Body of pancreas (tissue), 4 donors: ENCODE measurements at regions not wholly inside any gene's neighbourhood (a gene's known extent, or its start where the extent isn't known, plus 50 kb on each side); places are given as distances from the start of the nearest gene placed in this dataset.

Source experiments
- CTCF ChIP-seq, 7 experiments: fragments of 450-650 bp in 4 of 7; fragments of 200-600 bp in 3 of 7; sonication (generic) in 3 of 7; IDR thresholded peaks; one replicate each; pipeline ENCODE4 v1.5.1; 2016 to 2019; ENCODE audit warnings: antibody characterized with exemption in 7 of 7
- POLR2A ChIP-seq, 3 donors: fragments of 450-650 bp; IDR thresholded peaks; one replicate each; pipeline ENCODE4 v1.6.1; 2016; ENCODE audit warnings: antibody characterized with exemption in 3 of 3, mild to moderate bottlenecking in 2 of 3

GRCh38 chr14:41973178-41973577 lies 366.5 kb downstream of the LRFN5 start:
- TF ChIP-seq POLR2A (IDR thresholded peaks at IDR 0.05) (no peak), CTCF (IDR thresholded peaks at IDR 0.05) (no peak)
